K562 (cell line): ENCODE measurements at regions not wholly inside any gene's neighbourhood (a gene's known extent, or its start where the extent isn't known, plus 50 kb on each side); places are given as distances from the start of the nearest gene placed in this dataset.

Experiments used
- BDP1 ChIP-seq: IDR thresholded peaks from 3 replicates; pipeline ENCODE4 v1.6.1; 2011; ENCODE audit not compliant: insufficient read length, insufficient read depth
- BRD4 ChIP-seq: fragments of 200-600 bp; sonication (generic); IDR thresholded peaks from 2 replicates; pipeline ENCODE4 v1.6.1; 2017; ENCODE audit warnings: inconsistent platforms
- CBX8 ChIP-seq: fragments of 200-600 bp; sonication (generic); IDR thresholded peaks from 2 replicates; pipeline ENCODE4 v1.6.1; 2012; ENCODE audit warnings: borderline replicate concordance, mixed run types, low read depth, mild to moderate bottlenecking, moderate library complexity, mixed read lengths, low read length, control low read depth, inconsistent platforms; ENCODE audit not compliant: poor library complexity, severe bottlenecking; ENCODE audit errors: extremely low read depth
- CCNT2 ChIP-seq: IDR thresholded peaks from 2 replicates; pipeline ENCODE4 v1.6.1; 2011; ENCODE audit warnings: borderline replicate concordance, low read depth, mild to moderate bottlenecking, moderate library complexity, mixed read lengths, low read length; ENCODE audit not compliant: insufficient read length; ENCODE audit errors: extremely low read depth
- EP400 ChIP-seq: fragments of 450-650 bp; IDR thresholded peaks from 2 replicates; pipeline ENCODE4 v1.6.1; 2017; ENCODE audit warnings: antibody characterized with exemption, mild to moderate bottlenecking, moderate library complexity
- FOXA1 ChIP-seq: fragments of 450-650 bp; IDR thresholded peaks from 2 replicates; pipeline ENCODE4 v1.6.1; 2016; ENCODE audit warnings: mild to moderate bottlenecking, borderline replicate concordance
- GABPB2 ChIP-seq: fragments of 250-450 bp; sonication (Bioruptor Pico); conservative IDR thresholded peaks from 2 replicates; pipeline ENCODE4 v1.5.1; 2021; ENCODE audit warnings: mild to moderate bottlenecking
- MAFG ChIP-seq: fragments of 450-650 bp; conservative IDR thresholded peaks from 2 replicates; pipeline ENCODE4 v1.6.1; 2016; ENCODE audit warnings: missing genetic modification characterization, missing compliant biosample characterization
- NFATC3 ChIP-seq: fragments of 450-650 bp; IDR thresholded peaks from 2 replicates; pipeline ENCODE4 v1.6.1; 2017; ENCODE audit warnings: mild to moderate bottlenecking
- STAG1 ChIP-seq: sonication (generic); formaldehyde crosslinking; IDR thresholded peaks from 2 replicates; pipeline ENCODE4 v1.5.0; 2020; ENCODE audit warnings: missing genetic modification reagents, borderline replicate concordance
- TAF9B ChIP-seq: fragments of 450-650 bp; IDR thresholded peaks from 2 replicates; pipeline ENCODE4 v1.6.1; 2018; ENCODE audit warnings: mild to moderate bottlenecking; ENCODE audit not compliant: partially characterized antibody
- ZFX ChIP-seq: sonication (generic); formaldehyde crosslinking; IDR thresholded peaks from 2 replicates; pipeline ENCODE4 v1.8.0; 2022; ENCODE audit warnings: mild to moderate bottlenecking, missing genetic modification reagents, moderate library complexity
- ZNF316 ChIP-seq: fragments of 450-650 bp; IDR thresholded peaks from 2 replicates; pipeline ENCODE4 v1.6.1; 2016
- ZNF408 ChIP-seq: fragments of 250-450 bp; sonication (Bioruptor Pico); IDR thresholded peaks from 2 replicates; pipeline ENCODE4 v1.4.0; 2020; ENCODE audit warnings: low read depth, mild to moderate bottlenecking, moderate library complexity
- ZNF696 ChIP-seq: fragments of 250-450 bp; sonication (Bioruptor Pico); conservative IDR thresholded peaks from 2 replicates; pipeline ENCODE4 v1.4.0; 2020; ENCODE audit warnings: mild to moderate bottlenecking, moderate library complexity
- TF ChIP-seq, protein P1 (sequence below): IDR thresholded peaks from 2 replicates; pipeline ENCODE4 v1.6.1; 2011; ENCODE audit not compliant: insufficient read length; ENCODE audit errors: extremely low read depth
- TF ChIP-seq, protein P2 (sequence below): fragments of 450-650 bp; formaldehyde crosslinking; IDR thresholded peaks from 2 replicates; pipeline ENCODE4 v1.4.0; 2020; ENCODE audit warnings: mild to moderate bottlenecking, moderate library complexity
- TF ChIP-seq, protein P3 (sequence below): fragments of 250-450 bp; sonication (Bioruptor Pico); IDR thresholded peaks from 2 replicates; pipeline ENCODE4 v1.5.0; 2020; ENCODE audit warnings: mild to moderate bottlenecking
- TF ChIP-seq, protein P4 (sequence below), 2 experiments: fragments of 450-650 bp; conservative IDR thresholded peaks; 2 replicates each; pipeline ENCODE4 v1.6.1; 2017; ENCODE audit warnings: mild to moderate bottlenecking in 2 of 2, moderate library complexity in 2 of 2

DNA sequence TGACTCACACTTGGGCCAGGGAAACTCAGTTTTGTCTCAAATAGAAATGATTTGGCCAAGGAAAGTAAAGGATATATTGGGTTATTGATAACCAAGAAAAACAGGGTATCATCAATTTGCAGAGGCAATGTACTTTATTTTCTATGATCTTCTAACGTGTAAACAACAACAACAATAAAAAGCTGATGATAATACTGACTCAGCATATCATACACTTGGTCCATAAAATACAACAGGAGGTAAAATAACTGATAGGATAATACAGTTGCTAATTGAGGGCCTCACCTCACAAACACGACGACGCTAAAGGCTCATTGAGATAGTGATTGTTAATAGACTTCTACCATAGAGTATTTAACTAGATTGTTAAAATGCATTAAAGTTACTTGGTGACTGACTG, 774.0 kb upstream of the NOVA1 start (continued):
- no peak for TF ChIP-seq ZNF408 (CRISPR knock-in tag)
- TF ChIP-seq BDP1, result no peak
- TF ChIP-seq BRD4, result no peak
- TF ChIP-seq ZFX (CRISPR knock-in tag), result no peak
- TF ChIP-seq, protein P1, sequence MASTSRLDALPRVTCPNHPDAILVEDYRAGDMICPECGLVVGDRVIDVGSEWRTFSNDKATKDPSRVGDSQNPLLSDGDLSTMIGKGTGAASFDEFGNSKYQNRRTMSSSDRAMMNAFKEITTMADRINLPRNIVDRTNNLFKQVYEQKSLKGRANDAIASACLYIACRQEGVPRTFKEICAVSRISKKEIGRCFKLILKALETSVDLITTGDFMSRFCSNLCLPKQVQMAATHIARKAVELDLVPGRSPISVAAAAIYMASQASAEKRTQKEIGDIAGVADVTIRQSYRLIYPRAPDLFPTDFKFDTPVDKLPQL, result no peak
- no peak for TF ChIP-seq ZNF696 (CRISPR knock-in tag)
- TF ChIP-seq EP400, result no peak
- 0 out of 2 replicates have a peak, but pooled peaks have one; percentile 8 for TF ChIP-seq MAFG (tag)
- no peak for TF ChIP-seq TAF9B
- TF ChIP-seq, protein P2, sequence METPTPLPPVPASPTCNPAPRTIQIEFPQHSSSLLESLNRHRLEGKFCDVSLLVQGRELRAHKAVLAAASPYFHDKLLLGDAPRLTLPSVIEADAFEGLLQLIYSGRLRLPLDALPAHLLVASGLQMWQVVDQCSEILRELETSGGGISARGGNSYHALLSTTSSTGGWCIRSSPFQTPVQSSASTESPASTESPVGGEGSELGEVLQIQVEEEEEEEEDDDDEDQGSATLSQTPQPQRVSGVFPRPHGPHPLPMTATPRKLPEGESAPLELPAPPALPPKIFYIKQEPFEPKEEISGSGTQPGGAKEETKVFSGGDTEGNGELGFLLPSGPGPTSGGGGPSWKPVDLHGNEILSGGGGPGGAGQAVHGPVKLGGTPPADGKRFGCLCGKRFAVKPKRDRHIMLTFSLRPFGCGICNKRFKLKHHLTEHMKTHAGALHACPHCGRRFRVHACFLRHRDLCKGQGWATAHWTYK (CRISPR knock-in tag), result no peak
- TF ChIP-seq, protein P3, sequence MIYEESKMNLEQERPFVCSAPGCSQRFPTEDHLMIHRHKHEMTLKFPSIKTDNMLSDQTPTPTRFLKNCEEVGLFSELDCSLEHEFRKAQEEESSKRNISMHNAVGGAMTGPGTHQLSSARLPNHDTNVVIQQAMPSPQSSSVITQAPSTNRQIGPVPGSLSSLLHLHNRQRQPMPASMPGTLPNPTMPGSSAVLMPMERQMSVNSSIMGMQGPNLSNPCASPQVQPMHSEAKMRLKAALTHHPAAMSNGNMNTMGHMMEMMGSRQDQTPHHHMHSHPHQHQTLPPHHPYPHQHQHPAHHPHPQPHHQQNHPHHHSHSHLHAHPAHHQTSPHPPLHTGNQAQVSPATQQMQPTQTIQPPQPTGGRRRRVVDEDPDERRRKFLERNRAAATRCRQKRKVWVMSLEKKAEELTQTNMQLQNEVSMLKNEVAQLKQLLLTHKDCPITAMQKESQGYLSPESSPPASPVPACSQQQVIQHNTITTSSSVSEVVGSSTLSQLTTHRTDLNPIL (CRISPR knock-in tag), result no peak
- no peak for TF ChIP-seq CBX8
- peak; percentile 37; the same call in 1 of the 2 replicates for TF ChIP-seq ZNF316
- no peak for TF ChIP-seq NFATC3
- no peak for TF ChIP-seq CCNT2
- no peak for TF ChIP-seq GABPB2 (CRISPR knock-in tag)
- TF ChIP-seq FOXA1, result no peak
- TF ChIP-seq, protein P4, sequence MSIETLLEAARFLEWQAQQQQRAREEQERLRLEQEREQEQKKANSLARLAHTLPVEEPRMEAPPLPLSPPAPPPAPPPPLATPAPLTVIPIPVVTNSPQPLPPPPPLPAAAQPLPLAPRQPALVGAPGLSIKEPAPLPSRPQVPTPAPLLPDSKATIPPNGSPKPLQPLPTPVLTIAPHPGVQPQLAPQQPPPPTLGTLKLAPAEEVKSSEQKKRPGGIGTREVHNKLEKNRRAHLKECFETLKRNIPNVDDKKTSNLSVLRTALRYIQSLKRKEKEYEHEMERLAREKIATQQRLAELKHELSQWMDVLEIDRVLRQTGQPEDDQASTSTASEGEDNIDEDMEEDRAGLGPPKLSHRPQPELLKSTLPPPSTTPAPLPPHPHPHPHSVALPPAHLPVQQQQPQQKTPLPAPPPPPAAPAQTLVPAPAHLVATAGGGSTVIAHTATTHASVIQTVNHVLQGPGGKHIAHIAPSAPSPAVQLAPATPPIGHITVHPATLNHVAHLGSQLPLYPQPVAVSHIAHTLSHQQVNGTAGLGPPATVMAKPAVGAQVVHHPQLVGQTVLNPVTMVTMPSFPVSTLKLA (conservative IDR thresholded peaks at IDR 0.05), result no peak
- no peak for TF ChIP-seq STAG1 (CRISPR knock-in tag)
